ENCODE measurements at regions not wholly inside any gene's neighbourhood (a gene's known extent, or its start where the extent isn't known, plus 50 kb on each side); places are given as distances from the start of the nearest gene placed in this dataset.

GRCh38 chr22:49017482-49018329 lies 810.0 kb downstream of the BRD1 start:
- TF ChIP-seq CTCF (IDR thresholded peaks at IDR 0.05 in 2 of 3, conservative IDR thresholded peaks at IDR 0.05 in 1 of 3; ENCODE audit: borderline replicate concordance in 1 of 3, insufficient read depth in 1 of 3, low read depth in 2 of 3, low read length in 2 of 3) (no peak), REST (IDR thresholded peaks at IDR 0.05; ENCODE audit: low read depth) (no peak), EZH2phosphoT487 (IDR thresholded peaks at IDR 0.05; ENCODE audit: borderline replicate concordance) (no peak), ZBTB33 (IDR thresholded peaks at IDR 0.05; ENCODE audit: extremely low read depth, insufficient replicate concordance, low read length) (no peak)
